Type B pancreatic cell (in vitro differentiated cells): ENCODE measurements at regions not wholly inside any gene's neighbourhood (a gene's known extent, or its start where the extent isn't known, plus 50 kb on each side); places are given as distances from the start of the nearest gene placed in this dataset.

Experiments
- DNase-seq: peaks from one replicate; pipeline ENCODE4 v3.0.0; 2021; ENCODE audit warnings: mixed read lengths; ENCODE audit not compliant: unreplicated experiment; ENCODE audit errors: extremely low spot score
- H3K27ac Mint-ChIP-seq: 2 replicates; pipeline ENCODE4 v1.8.0; 2021; ENCODE audit warnings: mild to moderate bottlenecking, mixed read lengths
- H3K27me3 Mint-ChIP-seq: 2 replicates; pipeline ENCODE4 v1.8.0; 2021; ENCODE audit warnings: mixed read lengths
- H3K36me3 Mint-ChIP-seq: 2 replicates; pipeline ENCODE4 v1.8.0; 2021; ENCODE audit warnings: mixed read lengths
- H3K4me1 Mint-ChIP-seq: one replicate; pipeline ENCODE4 v1.8.0; 2021; ENCODE audit warnings: mixed read lengths; ENCODE audit not compliant: unreplicated experiment
- H3K4me3 Mint-ChIP-seq: 2 replicates; pipeline ENCODE4 v1.8.0; 2021; ENCODE audit warnings: mild to moderate bottlenecking, mixed read lengths
- H3K9me3 Mint-ChIP-seq: 2 replicates; pipeline ENCODE4 v1.8.0; 2021; ENCODE audit warnings: mixed read lengths
- CTCF ChIP-seq: fragments of 200-600 bp; sonication (generic); conservative IDR thresholded peaks from 2 replicates; pipeline ENCODE4 v1.5.0; 2021; ENCODE audit warnings: antibody characterized with exemption, mild to moderate bottlenecking

DNA sequence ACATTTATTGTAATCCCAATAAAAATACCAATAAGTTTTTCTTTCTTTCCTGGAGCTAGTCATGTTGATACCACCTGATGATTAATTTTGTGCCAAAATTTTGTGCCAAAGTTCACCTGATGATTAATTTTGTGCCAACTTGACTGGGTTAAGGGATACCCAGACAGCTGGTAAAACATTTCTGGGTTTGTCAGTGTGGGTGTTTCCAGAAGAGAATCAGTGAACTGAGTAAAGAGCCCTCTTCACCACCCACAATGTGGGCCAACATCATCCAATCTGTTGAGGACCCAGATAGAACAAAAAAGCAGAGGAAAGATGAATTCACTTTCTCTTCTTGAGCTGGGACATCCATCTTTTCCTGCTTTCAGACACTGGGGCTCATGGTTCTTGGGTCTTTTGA, 292.9 kb downstream of the LMO7 start:
- H3K36me3 Mint-ChIP-seq: no peaks in the 10 kb centered on the region
- H3K4me3 Mint-ChIP-seq: no peak overlapping the region
- H3K27me3 Mint-ChIP-seq: no peaks in the 10 kb centered on the region
- no peaks in the 10 kb centered on the region for H3K9me3 Mint-ChIP-seq
- TF ChIP-seq CTCF: no peak
- H3K27ac Mint-ChIP-seq: no peak overlapping the region
- DNase-seq: no peak
- H3K4me1 Mint-ChIP-seq: no peaks in the 10 kb centered on the region

GRCh38 chr13:75927183-75927669, 291.1 kb downstream of the LMO7 start:
- H3K4me1 Mint-ChIP-seq: no peaks in the 10 kb centered on the region
- H3K36me3 Mint-ChIP-seq: no peaks in the 10 kb centered on the region
- TF ChIP-seq CTCF: no peak
- H3K27ac Mint-ChIP-seq: no peak overlapping the region
- no peaks in the 10 kb centered on the region for H3K9me3 Mint-ChIP-seq
- no peaks in the 10 kb centered on the region for H3K27me3 Mint-ChIP-seq
- no peak for DNase-seq
- H3K4me3 Mint-ChIP-seq: no peak overlapping the region

- Mint-ChIP-seq H3K36me3 (no peaks in the 10 kb centered on the region), H3K4me1 (no peaks in the 10 kb centered on the region), H3K27me3 (no peaks in the 10 kb centered on the region), H3K27ac (no peak overlapping the region), H3K9me3 (peaks cover 6% of the 10 kb centered on the region), H3K4me3 (no peak overlapping the region)
- no peak for DNase-seq
- no peak for TF ChIP-seq CTCF
Measured at GRCh38 chr13:75920536-75920935, 284.4 kb downstream of the LMO7 start.

GRCh38 chr13:75919660-75920199, 283.6 kb downstream of the LMO7 start:
- H3K4me3 Mint-ChIP-seq: no peak overlapping the region
- TF ChIP-seq CTCF: no peak

DNA sequence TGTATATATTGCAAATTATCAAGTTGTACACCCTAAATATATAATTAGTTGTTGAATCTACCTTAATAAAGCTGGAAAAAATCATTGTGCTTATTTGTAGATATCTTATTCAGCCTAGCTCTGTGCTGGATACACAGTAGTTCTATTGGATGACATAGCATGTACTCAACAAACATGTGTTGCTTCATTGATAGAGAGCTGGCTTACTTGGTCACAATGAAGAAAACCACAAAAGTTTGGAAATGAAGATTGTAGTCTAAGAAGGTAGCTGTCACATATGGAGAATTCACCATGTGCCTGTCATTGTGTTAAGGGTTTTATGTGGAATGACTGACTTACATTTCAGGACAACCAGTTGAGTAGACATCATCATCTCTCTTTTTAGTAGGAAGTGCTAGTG, 278.9 kb downstream of the LMO7 start:
- Mint-ChIP-seq H3K36me3 (no peaks in the 10 kb centered on the region), H3K27ac (no peak overlapping the region), H3K27me3 (no peaks in the 10 kb centered on the region), H3K4me3 (no peak overlapping the region), H3K9me3 (peaks cover 5% of the 10 kb centered on the region), H3K4me1 (peaks cover 9% of the 10 kb centered on the region)
- TF ChIP-seq CTCF: no peak
- DNase-seq: no peak

More at GRCh38 chr13:75919660-75920199, 283.6 kb downstream of the LMO7 start:
- DNase-seq: no peak
- Mint-ChIP-seq H3K36me3 (no peaks in the 10 kb centered on the region), H3K27me3 (no peaks in the 10 kb centered on the region), H3K27ac (no peak overlapping the region), H3K4me1 (no peaks in the 10 kb centered on the region), H3K9me3 (peaks cover 6% of the 10 kb centered on the region)

- H3K27me3 Mint-ChIP-seq: no peaks in the 10 kb centered on the region
- no peak overlapping the region for H3K4me3 Mint-ChIP-seq
- no peak for TF ChIP-seq CTCF
- no peaks in the 10 kb centered on the region for H3K9me3 Mint-ChIP-seq
- no peak for DNase-seq
- peaks cover 9% of the 10 kb centered on the region for H3K4me1 Mint-ChIP-seq
- no peaks in the 10 kb centered on the region for H3K36me3 Mint-ChIP-seq
- no peak overlapping the region for H3K27ac Mint-ChIP-seq
Measured at GRCh38 chr13:75913925-75914324, 277.8 kb downstream of the LMO7 start.
